ENCODE measurements at regions not wholly inside any gene's neighbourhood (a gene's known extent, or its start where the extent isn't known, plus 50 kb on each side); places are given as distances from the start of the nearest gene placed in this dataset.

GRCh38 chrX:124488412-124489161, 142.2 kb downstream of the SH2D1A start:
- Histone ChIP-seq H4K20me1 (replicated peaks; ENCODE audit: control insufficient read depth, insufficient read depth, low read length) (no peaks in the 10 kb centered on the region), H2AFZ (ENCODE audit: low read depth, low read length) (no peak overlapping the region), H3K27me3 (ENCODE audit: control insufficient read depth in 2 of 2, insufficient read depth in 2 of 2, low read length in 2 of 2) (no peaks in the 10 kb centered on the region), H3K4me2 (ENCODE audit: insufficient read depth, low read length) (no peak overlapping the region), H3K9me3 (replicated peaks; ENCODE audit: control insufficient read depth, insufficient read depth, low read depth, low read length) (no peaks in the 10 kb centered on the region), H3K27ac (ENCODE audit: extremely low read depth, low read depth, low read length) (no peak overlapping the region), H3K4me1 (replicated peaks in 1 of 2; ENCODE audit: control insufficient read depth in 2 of 2, insufficient read depth in 2 of 2, low read length in 2 of 2) (no peaks in the 10 kb centered on the region), H3K79me2 (ENCODE audit: control insufficient read depth, insufficient read depth, low read length) (no peaks in the 10 kb centered on the region), H3K36me3 (ENCODE audit: control insufficient read depth, insufficient read depth, low read length) (no peaks in the 10 kb centered on the region), H3K4me3 (no peak overlapping the region), H3K9me1 (ENCODE audit: control insufficient read depth, insufficient read depth, low read length) (no peaks in the 10 kb centered on the region), H3K9ac (ENCODE audit: insufficient read depth in 1 of 2, low read depth in 2 of 2, low read length in 2 of 2) (no peak overlapping the region)
- ChIA-PET CTCF (ENCODE audit: low intra/inter-chr PET ratio) (no interaction called here), POLR2A (no interaction called here)
- TF ChIP-seq IRF1 (CRISPR knock-in tag; IDR thresholded peaks at IDR 0.05; ENCODE audit: borderline replicate concordance) (no peak), ZNF551 (CRISPR knock-in tag; IDR thresholded peaks at IDR 0.05) (no peak), FIP1L1 (IDR thresholded peaks at IDR 0.05; ENCODE audit: low read depth, low read length, poor library complexity, severe bottlenecking) (no peak), ESRRA (IDR thresholded peaks at IDR 0.05; ENCODE audit: borderline replicate concordance, low read depth) (no peak)
- 21% methylated on average over 3 of the region's 4 CpGs for WGBS (ENCODE audit: insufficient coverage, low coverage, missing lambda C conversion rate)
- BruUV-seq (replicated peaks) = no TSS peak
- in situ Hi-C loops (cut with MboI) = no loop called here
- intact Hi-C loops (cut with micrococcal nuclease) = no loop called here
- ATAC-seq (no peak), FAIRE-seq (no peak), DNase-seq (ENCODE audit: extremely low read depth in 1 of 4, low spot score in 3 of 4) (no peak)

GRCh38 chrX:124493984-124494383, 147.6 kb downstream of the SH2D1A start:
- Histone ChIP-seq H3K36me3 (ENCODE audit: control insufficient read depth, insufficient read depth, low read length) (peaks cover 4% of the 10 kb centered on the region; the same call in 2 of the 3 replicates), H4K20me1 (replicated peaks; ENCODE audit: control insufficient read depth, insufficient read depth, low read length) (no peaks in the 10 kb centered on the region), H3K4me1 (replicated peaks in 1 of 2; ENCODE audit: control insufficient read depth in 2 of 2, insufficient read depth in 2 of 2, low read length in 2 of 2) (no peaks in the 10 kb centered on the region), H3K4me2 (ENCODE audit: insufficient read depth, low read length) (no peak overlapping the region), H2AFZ (ENCODE audit: low read depth, low read length) (no peak overlapping the region), H3K27ac (ENCODE audit: extremely low read depth, low read depth, low read length) (no peak overlapping the region), H3K9ac (ENCODE audit: insufficient read depth in 1 of 2, low read depth in 2 of 2, low read length in 2 of 2) (no peak overlapping the region), H3K27me3 (ENCODE audit: control insufficient read depth in 2 of 2, insufficient read depth in 2 of 2, low read length in 2 of 2) (no peaks in the 10 kb centered on the region), H3K9me1 (ENCODE audit: control insufficient read depth, insufficient read depth, low read length) (no peaks in the 10 kb centered on the region), H3K9me3 (replicated peaks; ENCODE audit: control insufficient read depth, insufficient read depth, low read depth, low read length) (no peaks in the 10 kb centered on the region), H3K4me3 (no peak overlapping the region), H3K79me2 (ENCODE audit: control insufficient read depth, insufficient read depth, low read length) (no peaks in the 10 kb centered on the region)
- in situ Hi-C loops (cut with MboI) (no loop called here), intact Hi-C loops (cut with micrococcal nuclease) (no loop called here)
- CTCF ChIA-PET (ENCODE audit: low intra/inter-chr PET ratio) = no interaction called here
- BruUV-seq (replicated peaks) = no TSS peak
- DNase-seq (ENCODE audit: extremely low read depth in 1 of 4, low spot score in 3 of 4) (no peak), ATAC-seq (no peak), FAIRE-seq (no peak)
- TF ChIP-seq CHD2 (IDR thresholded peaks at IDR 0.05; ENCODE audit: low read depth, low read length) = no peak
- TF ChIP-seq ATF7 (IDR thresholded peaks at IDR 0.05) = no peak
- TF ChIP-seq ZNF175 (CRISPR knock-in tag; IDR thresholded peaks at IDR 0.05; ENCODE audit: low read depth) = no peak
- TF ChIP-seq RFX1 (IDR thresholded peaks at IDR 0.05) = no peak
- TF ChIP-seq HNRNPLL (IDR thresholded peaks at IDR 0.05; ENCODE audit: low read depth, low read length, poor library complexity, severe bottlenecking) = no peak
- TF ChIP-seq HDAC3 (IDR thresholded peaks at IDR 0.05; ENCODE audit: borderline replicate concordance, partially characterized antibody) = no peak
- POLR2A ChIA-PET = no interaction called here

All from K562 (cell line).